NCI-H1417 (cell line): ENCODE measurements at regions not wholly inside any gene's neighbourhood (a gene's known extent, or its start where the extent isn't known, plus 50 kb on each side); places are given as distances from the start of the nearest gene placed in this dataset.

ENCODE experiments used
- DNase-seq, 3 experiments: peaks; one replicate each; lab custom pipeline; 2025; lab: John Stamatoyannopoulos, UW

- DNase-seq, result no peak
These were observed 232.5 kb upstream of the RTL1 start for GRCh38 chr14:101135796-101136742.

- DNase-seq, result no peak
These were observed 233.7 kb upstream of the RTL1 start for GRCh38 chr14:101137234-101137633.

GRCh38 chr14:101147848-101148247, 244.3 kb upstream of the RTL1 start:
- DNase-seq, result no peak

GRCh38 chr14:101150039-101150610, 246.6 kb upstream of the RTL1 start:
- peak; percentile 36 to 67 (median 45) for DNase-seq

- no peak for DNase-seq
These were observed 247.9 kb upstream of the RTL1 start for GRCh38 chr14:101151226-101151926.

GRCh38 chr14:101151927-101152305, 248.4 kb upstream of the RTL1 start:
- no peak for DNase-seq

GRCh38 chr14:101152855-101153254, 249.3 kb upstream of the RTL1 start:
- no peak for DNase-seq

- DNase-seq, result no peak
These were observed 250.2 kb upstream of the RTL1 start for GRCh38 chr14:101153691-101154090.

- DNase-seq, result no peak
These were observed 252.1 kb upstream of the RTL1 start for GRCh38 chr14:101155575-101155974.

- DNase-seq, result peak in 2 of 3 experiments; percentile 11 to 23
These were observed 263.9 kb upstream of the RTL1 start for GRCh38 chr14:101167428-101167827.

GRCh38 chr14:101169267-101169666, 265.7 kb upstream of the RTL1 start:
- DNase-seq, result no peak

- no peak for DNase-seq
These were observed 268.1 kb upstream of the RTL1 start for GRCh38 chr14:101171650-101172049.

GRCh38 chr14:101173698-101174521, 270.4 kb upstream of the RTL1 start:
- peak in 2 of 3 experiments; percentile 56 to 70 for DNase-seq

GRCh38 chr14:101174522-101174838, 271.0 kb upstream of the RTL1 start:
- peak; percentile 90 to 96 (median 91) for DNase-seq

GRCh38 chr14:101174980-101175606, 271.6 kb upstream of the RTL1 start:
- peak; percentile 52 to 87 (median 80) for DNase-seq

GRCh38 chr14:101175731-101176534, 272.4 kb upstream of the RTL1 start:
- DNase-seq, result peak in 2 of 3 experiments; percentile 24 to 68

GRCh38 chr14:101176535-101177205, 273.1 kb upstream of the RTL1 start:
- DNase-seq, result peak in 1 of 3 experiments; percentile 29

GRCh38 chr14:101177301-101177971, 273.9 kb upstream of the RTL1 start:
- no peak for DNase-seq
